Non-pigmented ciliary epithelial cell (primary cell): ENCODE measurements at regions not wholly inside any gene's neighbourhood (a gene's known extent, or its start where the extent isn't known, plus 50 kb on each side); places are given as distances from the start of the nearest gene placed in this dataset.
"Not testable (repeated sequence)": the region's sequence is repeated elsewhere in the genome, so short reads cannot be mapped to it uniquely, and the experiment has no call there.

Experiments used
- DNase-seq: peaks from one replicate; pipeline ENCODE4 v3.0.0-alpha.2; 2010; ENCODE audit warnings: low read depth

DNA sequence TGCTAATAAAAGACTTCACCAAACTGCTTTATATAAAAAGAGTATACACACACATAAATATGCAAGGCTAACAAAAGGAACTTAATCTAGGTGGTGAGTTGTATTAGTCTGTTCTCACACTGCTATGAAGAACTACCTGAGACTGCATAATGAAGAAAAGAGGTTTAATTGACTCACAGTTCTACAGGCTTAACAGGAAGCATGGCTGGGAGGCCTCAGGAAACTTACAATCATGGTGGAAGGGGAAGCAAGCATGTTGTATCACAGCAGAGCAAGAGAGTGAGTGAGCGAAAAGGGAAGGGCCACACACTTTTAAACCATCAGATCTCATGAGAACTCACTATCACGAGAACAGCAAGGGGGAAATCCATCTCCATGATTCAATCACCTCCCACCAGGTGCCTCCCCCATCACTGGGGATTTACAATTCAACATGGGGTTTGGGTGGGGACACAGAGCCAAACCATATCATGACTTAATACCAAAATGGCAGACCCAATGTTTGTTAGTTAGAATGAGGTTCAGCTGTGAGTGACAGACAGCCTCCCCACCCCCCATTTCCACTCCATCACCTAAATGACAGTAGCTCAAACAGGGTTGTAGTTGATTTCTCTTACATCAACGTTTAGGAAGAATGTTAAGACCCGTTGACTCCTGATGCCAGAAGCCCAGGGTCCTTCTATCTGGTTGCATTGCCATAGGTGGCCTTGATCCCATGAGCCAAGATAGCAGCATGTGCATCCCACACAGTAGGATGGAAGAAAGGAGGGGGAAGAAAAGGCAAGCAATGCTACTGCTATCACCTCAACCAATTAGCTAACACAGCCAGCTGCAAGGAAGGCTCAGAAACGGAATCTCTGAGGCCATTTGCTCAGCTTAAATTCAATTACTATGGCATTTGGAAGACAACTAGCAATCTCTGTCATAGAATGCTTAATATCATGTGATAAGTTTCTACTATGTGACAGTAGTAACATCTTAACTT lies 77.0 kb downstream of the CCDC71L start:
- no peak for DNase-seq

DNA sequence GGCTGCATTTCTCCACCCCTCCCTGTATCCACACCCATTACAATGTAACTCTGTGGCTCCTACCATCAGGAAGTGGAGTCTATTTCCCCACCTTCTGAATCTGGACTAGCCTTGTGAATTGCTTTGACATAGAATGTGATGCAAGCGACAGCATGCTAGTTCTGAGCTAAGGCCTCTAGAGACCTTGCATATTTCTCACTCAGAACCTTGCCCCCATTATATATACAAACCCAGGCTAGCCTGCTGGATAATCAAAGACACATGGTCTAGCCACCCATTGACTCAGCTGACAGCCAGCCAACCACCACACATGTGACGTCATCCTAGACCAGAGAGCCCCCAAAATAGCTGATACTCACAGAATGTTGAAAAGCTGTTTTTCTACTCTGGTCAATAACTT lies 77.9 kb downstream of the CCDC71L start:
- no peak for DNase-seq

DNA sequence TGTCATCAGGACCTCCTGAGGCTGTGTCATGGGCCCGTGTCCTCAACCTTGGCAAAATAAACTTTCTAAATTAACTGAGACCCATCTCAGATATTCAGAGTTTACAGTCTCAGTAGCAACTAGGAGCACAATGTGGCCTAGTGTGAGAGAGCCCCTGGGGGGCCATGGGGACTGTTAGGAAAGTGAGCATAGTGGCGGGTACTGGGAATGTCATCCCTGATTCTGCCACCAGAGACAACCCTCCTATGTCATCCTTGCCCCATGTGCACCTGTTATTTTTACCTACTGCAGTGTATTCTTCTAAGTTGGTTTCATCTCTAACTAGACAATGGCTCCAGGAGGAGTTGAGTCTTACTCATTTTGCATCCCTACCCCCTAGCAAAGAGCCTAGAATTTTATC lies 78.6 kb downstream of the CCDC71L start:
- no peak for DNase-seq

DNA sequence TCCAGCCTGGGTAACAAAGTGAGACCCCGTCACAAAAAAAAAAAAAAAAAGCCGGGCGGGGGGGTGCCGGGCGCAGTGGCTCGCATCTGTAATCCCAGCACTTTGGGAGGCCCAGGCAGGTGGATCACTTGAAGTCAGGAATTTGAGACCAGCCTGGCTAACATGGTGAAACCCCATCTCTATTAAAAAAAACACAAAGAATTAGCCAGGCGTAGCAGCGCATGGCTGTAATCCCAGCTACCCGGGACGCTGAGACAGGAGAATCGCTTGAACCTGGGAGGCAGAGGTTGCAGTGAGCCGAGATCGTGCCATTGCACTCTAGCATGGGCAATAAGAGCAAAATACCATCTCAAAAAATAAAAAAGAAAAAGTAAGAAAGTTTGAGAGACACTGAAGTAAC lies 81.9 kb downstream of the CCDC71L start:
- not testable (repeated sequence) for DNase-seq

DNA sequence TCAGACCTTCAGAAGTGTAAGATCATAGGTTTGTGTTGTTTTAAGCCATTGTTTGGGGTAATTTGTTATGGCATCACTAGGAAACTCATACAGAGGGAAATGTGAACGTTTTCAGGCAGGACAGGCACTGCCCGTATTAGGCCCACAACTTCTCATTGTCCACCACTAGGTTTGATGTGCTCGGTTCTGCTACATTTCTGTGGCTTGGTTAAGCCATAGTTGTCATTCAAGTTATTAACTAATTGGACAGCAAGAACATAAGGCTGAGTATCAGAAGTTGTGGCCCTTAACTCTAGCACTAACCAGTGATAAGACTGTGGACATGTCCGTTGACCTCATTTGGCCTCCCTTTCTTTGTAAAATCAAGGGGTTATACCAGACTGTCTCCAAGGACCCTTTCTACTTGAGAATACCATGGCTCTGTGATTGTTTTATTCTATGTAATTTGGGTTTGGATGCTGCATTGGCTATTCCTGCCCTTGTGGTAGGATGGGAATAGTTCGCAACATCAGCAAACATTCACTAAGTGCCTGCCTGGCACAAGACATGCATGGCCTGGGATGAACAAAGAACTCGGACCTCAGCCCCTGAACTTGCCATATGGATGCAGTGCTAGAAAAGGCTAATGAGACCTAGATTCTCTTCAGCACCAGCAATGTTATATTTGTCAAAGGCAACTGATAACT lies 85.7 kb downstream of the CCDC71L start:
- no peak for DNase-seq

DNA sequence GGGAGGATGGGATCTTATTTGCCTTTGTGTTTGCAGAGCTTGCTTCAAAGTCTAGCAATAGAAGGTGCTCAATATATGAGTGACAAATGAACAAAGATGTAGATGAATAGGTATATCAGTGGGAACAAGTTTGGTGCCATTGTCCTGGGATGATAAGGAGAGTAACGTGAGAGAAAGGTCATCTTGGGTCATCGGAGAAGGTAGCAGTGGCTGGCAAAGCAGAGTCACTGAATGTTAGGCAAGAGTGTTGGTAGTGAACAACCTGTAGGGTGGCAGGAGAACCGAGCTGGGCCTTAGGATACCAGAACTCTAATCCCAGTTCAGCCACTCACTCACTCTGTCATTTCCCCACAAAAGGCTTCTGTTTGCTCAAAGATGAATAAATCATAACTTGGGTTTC lies 87.2 kb downstream of the CCDC71L start:
- no peak for DNase-seq

DNA sequence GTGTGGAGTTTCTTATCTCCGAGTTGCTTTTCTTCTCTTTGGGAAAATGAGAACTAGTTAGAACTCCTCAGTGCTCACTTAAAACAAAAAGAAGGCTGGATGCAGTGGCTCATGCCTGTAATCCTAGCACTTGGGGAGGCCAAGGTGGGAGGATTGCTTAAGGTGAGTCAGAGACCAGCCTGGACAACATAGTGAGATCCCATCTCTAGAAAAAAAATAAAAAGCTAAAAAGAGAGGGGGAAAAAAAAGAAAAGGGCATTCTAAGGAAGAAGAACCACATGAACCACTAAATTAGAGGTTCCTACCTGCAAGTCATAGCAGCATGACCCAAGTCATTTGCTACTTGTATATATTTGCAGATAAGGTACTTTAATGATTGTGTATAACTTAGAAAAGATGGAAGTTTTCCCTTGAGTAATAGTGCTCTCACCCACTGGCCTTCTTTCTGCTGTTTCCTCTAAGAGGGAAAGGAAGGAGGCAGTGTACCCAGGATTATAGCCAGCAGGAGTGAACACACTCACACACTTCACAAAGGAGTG lies 87.8 kb downstream of the CCDC71L start:
- no peak for DNase-seq

DNA sequence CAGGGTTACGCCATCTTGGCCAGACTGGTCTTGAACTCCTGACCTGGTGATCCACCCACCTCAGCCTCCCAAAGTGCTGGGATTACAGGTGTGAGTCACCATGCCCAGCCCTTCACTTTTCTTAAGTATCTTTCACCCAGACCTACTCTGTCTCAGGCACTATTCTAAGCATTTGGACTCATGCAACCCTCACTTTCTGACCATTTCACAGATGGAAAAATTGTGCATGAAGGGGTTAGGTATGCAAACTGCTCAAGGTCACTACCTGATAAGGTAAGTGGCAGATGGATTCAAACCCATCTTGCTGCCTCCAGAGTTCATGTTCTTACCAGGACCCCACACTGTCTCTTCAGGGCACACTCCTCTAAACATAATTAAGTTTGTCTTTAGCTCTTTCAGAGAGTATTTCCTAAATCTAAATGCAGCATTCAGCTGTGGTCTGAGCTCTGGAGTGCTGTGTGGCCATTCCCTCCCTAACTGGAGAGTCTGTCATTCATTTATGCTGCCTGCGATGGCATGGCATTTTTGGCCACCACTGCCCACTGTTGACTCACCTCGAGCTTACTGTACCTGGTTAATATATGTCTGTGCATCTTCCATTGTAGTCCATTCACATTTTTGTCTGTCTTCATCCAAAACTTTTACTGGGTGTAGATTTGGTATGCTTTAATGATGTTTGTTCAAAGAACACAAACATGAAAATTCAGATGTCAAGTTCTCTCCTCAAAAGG lies 88.4 kb downstream of the CCDC71L start:
- no peak for DNase-seq

DNA sequence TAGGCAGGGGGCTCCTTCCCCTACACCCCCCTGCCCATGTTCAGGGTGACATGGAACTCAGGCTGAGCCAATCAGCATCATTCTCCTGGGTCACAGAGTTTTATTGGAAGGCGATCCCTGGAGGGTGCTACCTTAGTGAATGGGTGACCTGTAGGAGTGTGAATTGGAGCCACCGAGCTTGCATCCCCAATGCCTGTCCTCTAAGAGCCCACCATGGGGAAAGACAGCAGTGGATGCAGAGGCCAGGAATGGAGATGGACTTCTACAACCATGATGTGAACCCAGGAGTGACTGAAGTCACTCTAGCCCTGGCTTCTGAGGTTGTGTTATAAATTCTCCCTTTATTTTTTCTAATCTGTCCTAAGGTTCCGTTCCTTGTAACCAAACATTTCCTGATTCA lies 89.4 kb downstream of the CCDC71L start:
- DNase-seq: no peak

DNA sequence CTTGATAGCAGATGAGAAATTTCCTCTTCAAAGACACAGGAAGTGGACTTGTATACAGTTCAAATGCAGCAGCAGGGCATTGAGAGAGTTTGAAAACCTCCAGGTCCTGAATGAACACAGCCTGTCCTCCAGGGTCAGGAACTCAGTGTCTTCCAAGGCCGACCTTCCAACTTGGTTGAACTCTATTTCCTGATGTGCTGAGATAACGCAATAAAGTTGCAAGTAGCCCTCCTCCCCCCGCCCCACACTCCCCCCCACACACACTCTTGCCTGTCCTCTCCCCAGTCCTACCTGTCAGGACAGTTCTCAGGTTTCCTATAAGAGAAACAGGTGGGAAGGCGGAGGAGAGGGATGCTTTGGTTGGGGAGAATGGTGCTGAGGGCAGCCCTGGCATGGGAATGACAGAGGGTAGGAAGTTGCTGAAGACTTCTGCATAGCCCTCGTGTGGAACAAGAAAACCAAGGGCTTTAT lies 90.0 kb downstream of the CCDC71L start:
- DNase-seq: no peak

DNA sequence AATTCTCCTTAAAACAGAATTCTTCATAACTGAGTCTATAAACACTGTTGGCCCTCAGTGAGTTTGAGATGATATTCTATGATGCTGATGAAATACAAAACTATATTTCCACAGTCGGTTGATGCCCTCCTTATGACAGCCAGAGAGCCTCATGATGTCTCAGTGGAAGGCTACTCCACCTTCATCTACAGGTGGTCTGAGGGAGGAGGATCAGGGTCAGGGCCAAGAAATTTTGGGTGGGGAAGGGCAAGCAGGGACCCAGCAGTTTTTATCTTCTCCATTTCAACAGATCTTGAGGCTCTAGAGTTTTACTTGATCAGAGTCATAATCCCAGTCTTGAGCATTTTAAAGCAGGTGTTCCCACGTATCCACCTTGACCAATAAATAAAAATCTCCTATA lies 90.8 kb downstream of the CCDC71L start:
- DNase-seq: no peak

DNA sequence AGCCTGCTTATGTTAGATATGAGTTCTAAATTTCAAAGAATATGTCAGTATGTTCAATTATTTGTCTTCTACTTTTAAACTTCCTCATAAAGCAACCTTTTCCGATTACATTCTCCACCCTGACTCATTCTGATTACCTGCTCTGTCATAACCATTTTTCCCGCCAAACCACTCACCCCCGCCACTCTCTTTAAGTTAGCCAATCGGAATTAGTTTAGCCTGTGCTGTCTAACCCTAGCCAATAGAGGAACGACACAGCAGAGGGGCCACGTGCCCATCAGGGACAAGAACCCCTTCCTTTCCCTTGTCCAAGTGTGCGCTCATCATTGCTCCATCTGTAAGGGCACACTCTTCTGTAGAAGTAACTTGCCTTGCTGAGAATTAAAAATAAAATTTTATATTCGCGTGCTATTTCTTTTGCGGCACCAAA lies 91.4 kb downstream of the CCDC71L start:
- DNase-seq: no peak

DNA sequence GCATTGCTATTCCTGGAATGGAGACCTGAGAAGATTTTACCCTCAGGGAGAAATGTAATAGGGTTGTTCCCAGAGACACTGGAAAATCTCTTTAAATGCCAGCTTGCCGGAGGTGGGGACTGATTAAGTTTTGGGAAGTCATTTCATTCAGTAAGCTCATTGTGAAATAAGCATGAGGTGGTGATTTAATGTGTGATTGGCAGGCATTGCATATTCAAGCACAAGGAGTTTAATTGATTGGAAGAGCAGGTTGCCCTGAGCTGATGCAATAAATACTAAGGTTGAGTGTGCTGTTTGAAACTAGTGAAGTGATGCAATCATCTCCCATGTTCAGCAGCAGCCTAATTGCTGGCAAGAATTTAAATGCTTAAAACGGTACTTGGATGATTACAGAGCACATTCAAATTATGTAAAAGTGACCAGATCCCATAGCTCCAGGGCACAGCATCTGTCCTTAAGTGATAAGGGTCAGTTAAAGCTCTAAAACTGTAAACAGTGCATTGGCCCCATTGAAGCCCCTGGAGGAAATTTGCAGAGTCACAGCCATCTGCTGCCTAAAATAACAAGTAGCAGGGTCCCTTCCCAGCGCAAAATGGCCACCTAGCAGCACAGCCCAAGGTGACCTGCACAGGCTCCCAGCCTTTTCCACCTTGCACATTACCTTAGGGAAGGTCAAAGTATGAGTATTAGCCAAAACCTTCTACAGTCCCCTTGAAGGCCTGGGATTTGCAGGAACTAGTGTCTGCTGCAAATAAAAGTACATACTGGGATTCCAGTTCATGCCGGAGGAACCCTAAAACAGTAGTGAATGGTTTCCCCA lies 92.1 kb downstream of the CCDC71L start:
- peak; percentile 36 for DNase-seq

DNA sequence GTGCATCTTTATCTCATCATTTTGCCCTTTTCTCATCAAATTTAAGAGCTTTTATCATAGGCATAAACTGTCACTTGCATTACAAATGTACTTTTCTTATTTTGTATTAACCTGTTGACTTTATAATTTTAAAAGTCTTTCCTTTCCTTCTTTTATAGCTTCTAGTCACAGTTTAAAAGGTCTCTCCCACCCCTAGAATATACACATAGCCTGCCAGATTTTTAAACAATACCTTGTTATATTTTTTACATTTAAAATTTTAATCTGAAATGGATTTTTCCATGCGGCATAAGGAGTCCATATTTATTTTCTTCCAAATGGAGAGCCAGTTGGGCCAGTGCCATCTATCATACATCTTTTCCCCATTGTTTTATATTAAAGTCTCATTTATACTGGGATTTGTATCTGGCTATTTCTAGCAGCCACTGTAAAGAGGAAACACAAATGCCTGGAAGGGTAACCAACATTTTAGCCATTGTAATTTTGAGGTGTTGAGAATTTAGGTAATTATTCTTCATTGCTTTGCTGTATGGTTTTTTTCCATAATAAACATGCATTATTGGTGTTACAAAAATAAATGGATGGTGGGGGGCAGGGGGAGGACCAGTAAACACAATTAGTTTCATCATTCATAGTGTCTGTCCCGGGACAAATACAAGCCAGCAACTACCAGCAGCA lies 92.8 kb downstream of the CCDC71L start:
- no peak for DNase-seq

DNA sequence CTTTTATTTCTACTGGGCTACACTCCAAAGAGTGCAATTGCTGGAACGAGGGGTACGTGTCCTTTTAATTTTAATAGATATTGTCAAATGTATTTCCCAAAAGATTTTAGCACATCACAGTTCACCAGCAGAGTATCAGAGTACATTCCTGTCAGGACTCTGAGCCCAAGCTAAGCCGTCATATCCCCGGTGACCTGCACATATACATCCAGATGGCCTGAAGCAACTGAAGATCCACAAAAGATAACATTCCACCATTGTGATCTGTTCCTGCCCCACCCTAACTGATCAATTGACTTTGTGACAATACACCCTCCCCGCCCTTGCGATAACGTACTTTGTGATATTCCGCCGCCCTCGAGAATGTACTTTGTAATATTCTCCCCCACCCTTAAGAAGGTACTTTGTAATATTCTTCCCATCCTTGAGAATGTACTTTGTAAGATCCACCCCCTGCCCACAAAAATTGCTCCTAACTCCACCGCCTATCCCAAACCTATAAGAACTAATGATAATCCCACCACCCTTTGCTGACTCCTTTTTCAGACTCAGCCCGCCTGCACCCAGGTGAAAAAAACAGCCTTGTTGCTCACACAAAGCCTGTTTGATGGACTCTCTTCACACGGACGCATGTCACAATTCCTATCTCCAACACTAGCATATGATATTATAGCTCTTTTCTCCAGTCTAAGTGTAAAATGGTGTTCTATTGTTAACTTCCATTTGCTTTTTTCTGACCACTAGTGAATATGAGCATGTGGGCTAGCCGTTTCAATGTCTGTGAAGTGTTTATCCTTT lies 93.6 kb downstream of the CCDC71L start:
- DNase-seq: not testable (repeated sequence)

DNA sequence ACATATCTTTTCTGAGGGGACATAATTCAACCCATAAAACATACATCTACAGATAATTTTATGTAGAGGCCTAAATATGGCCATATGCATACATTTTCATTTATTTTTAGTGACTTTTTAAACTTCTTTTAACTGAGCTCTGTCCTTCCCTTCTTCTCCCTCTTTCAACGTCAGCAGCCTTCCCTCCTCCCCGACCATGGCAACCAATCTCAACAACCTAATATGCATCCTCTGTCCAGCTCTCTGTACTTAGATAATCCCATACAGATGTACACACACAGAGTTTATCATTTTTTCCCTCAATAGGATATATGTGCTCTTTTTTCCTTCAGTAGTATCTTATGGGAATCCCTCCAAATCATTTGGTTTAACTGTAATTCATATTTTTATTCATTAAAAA lies 94.3 kb downstream of the CCDC71L start:
- no peak for DNase-seq

DNA sequence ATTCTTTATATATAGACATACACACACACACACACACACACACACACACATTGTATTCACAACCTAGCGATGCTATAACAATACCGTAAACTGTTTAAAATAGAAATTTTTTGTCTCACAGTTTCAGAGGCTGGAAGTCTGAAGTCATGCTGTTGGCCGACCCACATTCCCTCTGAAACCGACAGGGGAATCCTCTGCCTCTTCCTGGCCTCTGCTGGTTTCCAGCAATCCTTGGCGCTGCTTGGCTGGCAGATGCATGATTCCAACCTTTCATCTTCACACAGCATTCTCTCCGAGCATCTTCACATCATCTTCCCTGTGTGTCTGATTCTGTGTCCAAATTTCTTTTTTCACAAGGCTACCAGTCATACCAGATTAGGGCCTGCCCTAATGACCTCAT lies 94.8 kb downstream of the CCDC71L start:
- no peak for DNase-seq

DNA sequence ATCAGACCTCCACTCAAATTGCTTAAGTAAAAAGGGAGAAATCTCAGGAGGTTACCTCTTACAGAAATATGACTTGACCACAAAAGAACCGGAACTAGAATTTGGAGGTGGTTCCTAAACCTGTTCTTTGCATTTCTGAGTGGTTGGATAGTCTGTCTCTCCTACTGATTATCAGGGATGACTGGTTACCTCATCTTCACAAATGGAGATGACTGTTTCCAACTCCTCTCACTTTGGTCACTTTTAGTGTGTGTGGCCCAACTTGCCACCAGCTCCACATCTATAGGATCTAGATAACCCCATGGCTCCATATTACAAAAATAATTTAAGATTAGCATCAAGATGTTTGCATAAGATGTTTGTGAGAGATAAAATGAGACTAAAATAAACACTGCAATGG lies 95.5 kb downstream of the CCDC71L start:
- DNase-seq: no peak

DNA sequence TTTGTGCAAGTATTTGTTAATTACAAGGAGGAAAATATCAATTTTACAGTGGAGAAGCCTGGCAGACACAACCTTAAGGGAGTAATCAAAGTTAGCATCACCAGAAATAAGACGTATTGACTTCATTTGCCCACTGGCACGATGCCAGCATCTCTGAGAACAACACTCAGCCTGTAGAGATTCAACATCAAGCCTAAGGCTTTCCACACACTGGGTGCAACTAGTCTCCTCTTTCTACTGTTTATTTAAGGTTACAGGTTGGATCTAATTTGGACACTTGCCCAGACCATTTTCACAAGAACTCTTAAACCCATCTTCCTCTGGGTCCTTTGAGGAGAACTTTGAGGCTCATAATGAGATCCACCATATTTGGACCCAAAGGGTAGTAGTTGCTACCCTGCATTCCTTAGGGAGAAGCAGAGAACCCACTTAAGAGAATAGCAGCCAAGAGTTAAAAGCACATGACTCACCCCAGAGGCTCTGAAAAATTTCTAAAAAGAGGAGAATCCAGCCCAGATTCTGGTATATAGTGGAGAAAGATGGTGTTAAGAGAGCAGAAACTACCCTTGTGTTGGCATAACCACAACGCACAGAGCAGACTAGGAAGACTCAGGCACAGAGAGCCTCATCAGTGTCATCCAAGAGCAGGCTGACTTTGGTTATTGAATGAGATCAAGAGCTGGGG lies 97.3 kb downstream of the CCDC71L start:
- DNase-seq: no peak
